Osteoblast (primary cell): ENCODE measurements at regions not wholly inside any gene's neighbourhood (a gene's known extent, or its start where the extent isn't known, plus 50 kb on each side); places are given as distances from the start of the nearest gene placed in this dataset.

ENCODE experiments used
- DNase-seq: peaks from one replicate; pipeline ENCODE4 v3.0.0; 2011; ENCODE audit warnings: low spot score, mixed read lengths; ENCODE audit not compliant: insufficient read length; ENCODE audit errors: missing footprints
- H2AFZ ChIP-seq: 2 replicates; pipeline ENCODE4 v1.6.0; 2011; ENCODE audit warnings: mild to moderate bottlenecking, low read length
- H3K27ac ChIP-seq: 2 replicates; pipeline ENCODE4 v1.5.1; 2011; ENCODE audit warnings: mild to moderate bottlenecking, low read depth, low read length, moderate library complexity
- H3K27me3 ChIP-seq: 2 replicates; pipeline ENCODE4 v1.6.0; 2012; ENCODE audit warnings: mild to moderate bottlenecking, control low read depth, inconsistent platforms, low read length, moderate library complexity; ENCODE audit not compliant: insufficient read depth
- H3K36me3 ChIP-seq: 2 replicates; pipeline ENCODE4 v1.5.1; 2011; ENCODE audit warnings: mild to moderate bottlenecking, low read length, control low read depth, moderate library complexity; ENCODE audit not compliant: insufficient read depth
- H3K4me1 ChIP-seq: 2 replicates; pipeline ENCODE4 v1.5.1; 2011; ENCODE audit warnings: mild to moderate bottlenecking, low read length, control low read depth, moderate library complexity; ENCODE audit not compliant: insufficient read depth
- H3K4me2 ChIP-seq: 2 replicates; pipeline ENCODE4 v1.6.0; 2011; ENCODE audit warnings: mild to moderate bottlenecking, low read length; ENCODE audit not compliant: insufficient read depth
- H3K4me3 ChIP-seq: fragments of 200-600 bp; sonication (generic); 3 replicates; pipeline ENCODE4 v1.5.1; 2012; ENCODE audit warnings: mild to moderate bottlenecking, low read length, inconsistent platforms; ENCODE audit not compliant: insufficient read depth
- H3K79me2 ChIP-seq: 2 replicates; pipeline ENCODE4 v1.6.0; 2012; ENCODE audit warnings: mild to moderate bottlenecking, low read length, control low read depth, inconsistent platforms; ENCODE audit not compliant: insufficient read depth
- H3K9me3 ChIP-seq: 2 replicates; pipeline ENCODE4 v1.5.1; 2011; ENCODE audit warnings: low read depth, low read length, control low read depth
- H4K20me1 ChIP-seq: 2 replicates; pipeline ENCODE4 v1.6.0; 2012; ENCODE audit warnings: mild to moderate bottlenecking, low read length, control low read depth; ENCODE audit not compliant: insufficient read depth
- CTCF ChIP-seq: IDR thresholded peaks from 2 replicates; pipeline ENCODE4 v1.5.1; 2011; ENCODE audit warnings: mild to moderate bottlenecking, low read depth, low read length, moderate library complexity; ENCODE audit errors: extremely low read depth

- Histone ChIP-seq H2AFZ (no peak overlapping the region), H3K4me3 (no peak overlapping the region), H3K27ac (no peak overlapping the region), H3K4me1 (no peaks in the 10 kb centered on the region), H4K20me1 (no peaks in the 10 kb centered on the region), H3K79me2 (no peaks in the 10 kb centered on the region), H3K9me3 (no peaks in the 10 kb centered on the region), H3K27me3 (no peaks in the 10 kb centered on the region), H3K36me3 (no peaks in the 10 kb centered on the region), H3K4me2 (no peak overlapping the region)
- TF ChIP-seq CTCF = no peak
- DNase-seq = no peak
These were observed 172.6 kb upstream of the MANEA start for GRCh38 chr6:95404777-95405176.

- Histone ChIP-seq H3K27ac (no peak overlapping the region), H3K36me3 (no peaks in the 10 kb centered on the region), H2AFZ (no peak overlapping the region), H3K79me2 (no peaks in the 10 kb centered on the region), H3K9me3 (no peaks in the 10 kb centered on the region), H3K4me3 (no peak overlapping the region), H3K4me1 (no peaks in the 10 kb centered on the region), H4K20me1 (no peaks in the 10 kb centered on the region), H3K27me3 (no peaks in the 10 kb centered on the region), H3K4me2 (no peak overlapping the region)
- TF ChIP-seq CTCF = no peak
- no peak for DNase-seq
These were observed 169.2 kb upstream of the MANEA start for GRCh38 chr6:95408111-95408510.

GRCh38 chr6:95410168-95410567 is 167.2 kb upstream of the MANEA start:
- H3K36me3 ChIP-seq = no peaks in the 10 kb centered on the region
- no peak for TF ChIP-seq CTCF

GRCh38 chr6:95413789-95414188 is 163.5 kb upstream of the MANEA start:
- Histone ChIP-seq H3K4me3 (no peak overlapping the region), H2AFZ (no peak overlapping the region), H3K4me2 (no peak overlapping the region), H3K27me3 (no peaks in the 10 kb centered on the region), H4K20me1 (no peaks in the 10 kb centered on the region), H3K4me1 (no peaks in the 10 kb centered on the region), H3K36me3 (no peaks in the 10 kb centered on the region), H3K79me2 (no peaks in the 10 kb centered on the region), H3K27ac (no peak overlapping the region), H3K9me3 (no peaks in the 10 kb centered on the region)
- no peak for DNase-seq
- TF ChIP-seq CTCF = no peak

More at GRCh38 chr6:95410168-95410567, 167.2 kb upstream of the MANEA start:
- no peaks in the 10 kb centered on the region for H3K4me1 ChIP-seq
- no peaks in the 10 kb centered on the region for H3K27me3 ChIP-seq
- no peak overlapping the region for H2AFZ ChIP-seq
- H3K4me3 ChIP-seq = no peak overlapping the region
- H3K27ac ChIP-seq = no peak overlapping the region
- DNase-seq = no peak
- H3K79me2 ChIP-seq = no peaks in the 10 kb centered on the region
- H3K9me3 ChIP-seq = no peaks in the 10 kb centered on the region
- H3K4me2 ChIP-seq = no peak overlapping the region
- H4K20me1 ChIP-seq = no peaks in the 10 kb centered on the region
